ENCODE measurements at regions not wholly inside any gene's neighbourhood (a gene's known extent, or its start where the extent isn't known, plus 50 kb on each side); places are given as distances from the start of the nearest gene placed in this dataset.

GRCh38 chr13:33471204-33471603 lies 185.6 kb upstream of the STARD13 start:
- DNase-seq (ENCODE audit: low read depth): no peak
- in situ Hi-C loops (cut with HindIII; ENCODE audit: low sequenced_read_pairs): no loop called here
- no peak overlapping the region for H3K4me3 ChIP-seq (ENCODE audit: low read depth, low read length)
- no peak for TF ChIP-seq CTCF (IDR thresholded peaks at IDR 0.05; ENCODE audit: low read depth, low read length, missing control alignments)

GRCh38 chr13:33472446-33472845 lies 186.9 kb upstream of the STARD13 start:
- DNase-seq (ENCODE audit: low read depth): no peak
- no peak overlapping the region for H3K4me3 ChIP-seq (ENCODE audit: low read depth, low read length)
- TF ChIP-seq CTCF (IDR thresholded peaks at IDR 0.05; ENCODE audit: low read depth, low read length, missing control alignments): no peak
- in situ Hi-C loops (cut with HindIII; ENCODE audit: low sequenced_read_pairs): no loop called here

GRCh38 chr13:33479105-33479504 lies 193.6 kb upstream of the STARD13 start:
- H3K4me3 ChIP-seq (ENCODE audit: low read depth, low read length): no peak overlapping the region
- in situ Hi-C loops (cut with HindIII; ENCODE audit: low sequenced_read_pairs): no loop called here
- no peak for DNase-seq (ENCODE audit: low read depth)
- TF ChIP-seq CTCF (IDR thresholded peaks at IDR 0.05; ENCODE audit: low read depth, low read length, missing control alignments): no peak

- no peak for DNase-seq (ENCODE audit: low read depth)
- no peak overlapping the region for H3K4me3 ChIP-seq (ENCODE audit: low read depth, low read length)
- in situ Hi-C loops (cut with HindIII; ENCODE audit: low sequenced_read_pairs): no loop called here
- TF ChIP-seq CTCF (IDR thresholded peaks at IDR 0.05; ENCODE audit: low read depth, low read length, missing control alignments): no peak
Measured at GRCh38 chr13:33480561-33480960, 195.0 kb upstream of the STARD13 start.

GRCh38 chr13:33483471-33483870 lies 197.9 kb upstream of the STARD13 start:
- in situ Hi-C loops (cut with HindIII; ENCODE audit: low sequenced_read_pairs): no loop called here
- H3K4me3 ChIP-seq (ENCODE audit: low read depth, low read length): no peak overlapping the region
- no peak for TF ChIP-seq CTCF (IDR thresholded peaks at IDR 0.05; ENCODE audit: low read depth, low read length, missing control alignments)
- DNase-seq (ENCODE audit: low read depth): no peak

GRCh38 chr13:33485247-33485646 lies 199.7 kb upstream of the STARD13 start:
- H3K4me3 ChIP-seq (ENCODE audit: low read depth, low read length): no peak overlapping the region
- in situ Hi-C loops (cut with HindIII; ENCODE audit: low sequenced_read_pairs): loop anchor here (5.0 kb wide), 1 partner anchor 33 kb away; no protein-coding TSS in a partner anchor
- no peak for DNase-seq (ENCODE audit: low read depth)
- no peak for TF ChIP-seq CTCF (IDR thresholded peaks at IDR 0.05; ENCODE audit: low read depth, low read length, missing control alignments)

All from astrocyte of the cerebellum (primary cell).